HepG2 (cell line): ENCODE measurements at regions not wholly inside any gene's neighbourhood (a gene's known extent, or its start where the extent isn't known, plus 50 kb on each side); places are given as distances from the start of the nearest gene placed in this dataset.

ENCODE experiments used
- ATAC-seq: fragments of 200-7000 bp; cut with Tn5 transposase; 3 replicates; pipeline ENCODE4 v1.9.1; 2020; ENCODE audit warnings: mild to moderate bottlenecking, moderate library complexity
- BruUV-seq: library from RNA; stranded (reverse); fragments of 400-500 nt; replicated peaks from 2 replicates; lab custom pipeline; 2021; lab: Mats Ljungman, UMichigan
- CTCF ChIA-PET: fragments of 300-600 bp; formaldehyde crosslinking; extraction: SDS; loops from one replicate; lab custom pipeline; 2021; ENCODE audit warnings: low total read pairs, inconsistent platforms, low intra/inter-chr PET ratio; lab: Yijun Ruan, JAX
- POLR2A ChIA-PET: fragments of 350-600 bp; sonication (Branson Sonifier 250); formaldehyde crosslinking; loops from one replicate; lab custom pipeline; 2020; ENCODE audit warnings: antibody characterized with exemption, inconsistent platforms; lab: Yijun Ruan, JAX
- DNase-seq: peaks from one replicate; pipeline ENCODE4 v3.0.0-alpha.2; 2015; ENCODE audit warnings: low spot score
- FAIRE-seq: peaks from 3 replicates; lab custom pipeline; 2011; peaks lifted over from hg19 to GRCh38; lab: Jason Lieb, UNC
- H2AFZ ChIP-seq: one replicate; pipeline ENCODE4 v1.6.1; 2011; ENCODE audit warnings: low read length, inconsistent platforms
- H3K27ac ChIP-seq: fragments of 300-600 bp; 3 replicates; pipeline ENCODE4 v1.8.0; 2011; ENCODE audit warnings: mixed run types, mild to moderate bottlenecking, mixed read lengths, low read length, inconsistent platforms; ENCODE audit not compliant: insufficient read depth; ENCODE audit errors: extremely low read length
- H3K27me3 ChIP-seq, 2 experiments: fragments of 200-600 bp in 1 of 2; 2 replicates in 1 of 2; 3 replicates in 1 of 2; pipeline versions ENCODE4 v1.6.0 to v1.8.0; 2011; ENCODE audit warnings: low read length in 2 of 2, mild to moderate bottlenecking in 2 of 2, moderate library complexity in 2 of 2, inconsistent platforms in 1 of 2; ENCODE audit not compliant: insufficient read depth in 2 of 2, control insufficient read depth in 1 of 2
- H3K36me3 ChIP-seq, 2 experiments: fragments of 200-600 bp in 1 of 2; replicated peaks in 1 of 2; 2 replicates in 1 of 2; 3 replicates in 1 of 2; pipeline versions ENCODE4 v1.5.1 to v1.8.0; 2011; ENCODE audit warnings: low read length in 2 of 2, inconsistent platforms in 1 of 2; ENCODE audit not compliant: insufficient read depth in 2 of 2, control insufficient read depth in 1 of 2
- H3K4me1 ChIP-seq: 2 replicates; pipeline ENCODE4 v1.5.1; 2012; ENCODE audit warnings: low read length, inconsistent platforms; ENCODE audit not compliant: insufficient read depth
- H3K4me2 ChIP-seq: 2 replicates; pipeline ENCODE4 v1.6.0; 2011; ENCODE audit warnings: low read depth, low read length, inconsistent platforms
- H3K4me3 ChIP-seq, 3 experiments: fragments of 200-600 bp in 1 of 3; sonication (generic), shearing (Covaris generic) in 1 of 3; replicated peaks in 1 of 3; 2 replicates each; pipeline ENCODE4 v1.5.1; 2011 to 2016; ENCODE audit warnings: low read length in 3 of 3, inconsistent platforms in 2 of 3, low read depth in 2 of 3, mild to moderate bottlenecking in 2 of 3, control low read depth in 1 of 3, mixed read lengths in 1 of 3; ENCODE audit not compliant: insufficient read depth in 1 of 3
- H3K79me2 ChIP-seq: one replicate; pipeline ENCODE4 v1.6.1; 2011; ENCODE audit warnings: low read length, inconsistent platforms; ENCODE audit not compliant: insufficient read depth
- H3K9ac ChIP-seq: 2 replicates; pipeline ENCODE4 v1.6.0; 2011; ENCODE audit warnings: mild to moderate bottlenecking, low read depth, low read length, inconsistent platforms; ENCODE audit not compliant: insufficient read depth
- H3K9me3 ChIP-seq: 2 replicates; pipeline ENCODE4 v1.5.1; 2012; ENCODE audit warnings: mild to moderate bottlenecking, low read length
- H4K20me1 ChIP-seq: 2 replicates; pipeline ENCODE4 v1.6.0; 2011; ENCODE audit warnings: inconsistent platforms, mild to moderate bottlenecking, low read length, moderate library complexity; ENCODE audit not compliant: insufficient read depth
- GTF2F1 ChIP-seq: fragments of 150-350 bp; IDR thresholded peaks from 2 replicates; pipeline ENCODE4 v1.6.1; 2014; ENCODE audit warnings: low read length
- RAD51 ChIP-seq: fragments of 450-650 bp; IDR thresholded peaks from 2 replicates; pipeline ENCODE4 v1.6.1; 2016; ENCODE audit warnings: borderline replicate concordance
- ZSCAN21 ChIP-seq: sonication (generic); formaldehyde crosslinking; IDR thresholded peaks from 2 replicates; pipeline ENCODE4 v1.8.0; 2022; ENCODE audit warnings: mild to moderate bottlenecking, missing genetic modification reagents, moderate library complexity, borderline replicate concordance
- WGBS: methylation state at CpG from one replicate; pipeline ENCODE4 v1.1.6; 2017; ENCODE audit warnings: low lambda C conversion rate; 5-methylcytosine and 5-hydroxymethylcytosine counted together
- in situ Hi-C: cut with HindIII; loops from 2 replicates; pipeline ENCODE4 v1.10.0; 2017; ENCODE audit warnings: low pct_unique_long_range_greater_than_20kb; ENCODE audit not compliant: extremely low pct_ligation_motif_present
- intact Hi-C: fragments of 100-400 bp; cut with micrococcal nuclease; formaldehyde crosslinking; loops from one replicate; pipeline ENCODE4 v1.10.0; 2022; ENCODE audit not compliant: unreplicated experiment
- TF ChIP-seq, protein P1 (sequence below): sonication (generic); formaldehyde crosslinking; IDR thresholded peaks from 2 replicates; pipeline ENCODE4 v1.8.0; 2022; ENCODE audit warnings: mild to moderate bottlenecking, missing genetic modification reagents
- TF ChIP-seq, protein P2 (sequence below), 2 experiments: sonication (generic) in 1 of 2; formaldehyde crosslinking in 1 of 2; IDR thresholded peaks; 2 replicates each; pipeline versions ENCODE4 v1.5.1 to v1.6.1; 2011 to 2020; ENCODE audit warnings: borderline replicate concordance in 1 of 2, low read depth in 1 of 2, low read length in 1 of 2, mild to moderate bottlenecking in 1 of 2, missing genetic modification reagents in 1 of 2, moderate library complexity in 1 of 2
- TF ChIP-seq, protein P3 (sequence below): fragments of 450-650 bp; IDR thresholded peaks from 2 replicates; pipeline ENCODE4 v1.6.1; 2016

DNA sequence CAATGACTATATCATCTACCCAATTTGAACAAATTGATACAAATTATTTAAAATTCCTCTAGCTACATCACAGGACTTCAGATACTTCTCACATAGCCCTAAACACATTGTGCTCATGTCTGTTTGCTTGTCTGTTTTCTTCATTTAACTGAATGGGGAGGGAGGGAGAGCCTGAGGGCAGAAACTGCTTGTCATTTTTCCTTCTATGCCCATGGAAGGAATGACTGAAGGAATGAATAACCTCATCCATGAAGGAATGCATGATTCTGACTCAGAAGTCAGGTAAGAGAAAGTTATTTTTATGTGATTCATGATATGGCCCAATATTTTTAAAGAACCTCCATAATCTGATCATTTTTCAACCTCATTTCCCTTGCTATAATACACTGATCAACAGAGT, 418.0 kb upstream of the PITX2 start (continued):
- TF ChIP-seq ZSCAN21 (CRISPR knock-in tag) (no peak), GTF2F1 (no peak)
- TF ChIP-seq, protein P1, sequence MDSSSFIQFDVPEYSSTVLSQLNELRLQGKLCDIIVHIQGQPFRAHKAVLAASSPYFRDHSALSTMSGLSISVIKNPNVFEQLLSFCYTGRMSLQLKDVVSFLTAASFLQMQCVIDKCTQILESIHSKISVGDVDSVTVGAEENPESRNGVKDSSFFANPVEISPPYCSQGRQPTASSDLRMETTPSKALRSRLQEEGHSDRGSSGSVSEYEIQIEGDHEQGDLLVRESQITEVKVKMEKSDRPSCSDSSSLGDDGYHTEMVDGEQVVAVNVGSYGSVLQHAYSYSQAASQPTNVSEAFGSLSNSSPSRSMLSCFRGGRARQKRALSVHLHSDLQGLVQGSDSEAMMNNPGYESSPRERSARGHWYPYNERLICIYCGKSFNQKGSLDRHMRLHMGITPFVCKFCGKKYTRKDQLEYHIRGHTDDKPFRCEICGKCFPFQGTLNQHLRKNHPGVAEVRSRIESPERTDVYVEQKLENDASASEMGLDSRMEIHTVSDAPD (CRISPR knock-in tag), result no peak

DNA sequence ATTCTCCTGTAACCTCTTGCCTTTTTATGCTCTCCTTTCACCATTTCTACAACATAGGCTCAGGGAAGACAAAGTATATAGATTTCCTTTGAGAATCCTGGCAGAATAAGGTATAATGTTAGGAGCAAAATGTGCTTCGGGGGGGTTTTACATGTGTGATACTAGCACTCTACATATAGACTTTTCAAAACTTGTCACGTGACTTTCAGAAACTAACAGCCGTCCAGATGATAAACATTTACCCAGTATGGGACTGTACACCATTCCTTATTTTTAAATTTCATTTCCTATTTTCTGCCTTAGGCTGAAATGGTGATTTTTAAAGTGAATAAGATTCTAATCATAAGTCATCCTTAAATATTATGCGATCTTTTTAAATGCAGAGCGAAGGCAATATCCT, 420.4 kb upstream of the PITX2 start:
- H3K9me3 ChIP-seq, result peaks cover 8% of the 10 kb centered on the region; the same call in 1 of the 2 replicates
- no peak overlapping the region for H3K4me3 ChIP-seq
- BruUV-seq, result no TSS peak
- peak; percentile 62; the same call in 1 of the 2 replicates for TF ChIP-seq RAD51
- TF ChIP-seq, protein P2, sequence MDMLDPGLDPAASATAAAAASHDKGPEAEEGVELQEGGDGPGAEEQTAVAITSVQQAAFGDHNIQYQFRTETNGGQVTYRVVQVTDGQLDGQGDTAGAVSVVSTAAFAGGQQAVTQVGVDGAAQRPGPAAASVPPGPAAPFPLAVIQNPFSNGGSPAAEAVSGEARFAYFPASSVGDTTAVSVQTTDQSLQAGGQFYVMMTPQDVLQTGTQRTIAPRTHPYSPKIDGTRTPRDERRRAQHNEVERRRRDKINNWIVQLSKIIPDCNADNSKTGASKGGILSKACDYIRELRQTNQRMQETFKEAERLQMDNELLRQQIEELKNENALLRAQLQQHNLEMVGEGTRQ (IDR thresholded peaks at IDR 0.05; ENCODE audit: low read depth, low read length), result peak; percentile 41; the same call in 1 of the 2 replicates
- TF ChIP-seq, protein P2 (CRISPR knock-in tag; IDR thresholded peaks at IDR 0.05; ENCODE audit: borderline replicate concordance), result no peak
- TF ChIP-seq, protein P3, sequence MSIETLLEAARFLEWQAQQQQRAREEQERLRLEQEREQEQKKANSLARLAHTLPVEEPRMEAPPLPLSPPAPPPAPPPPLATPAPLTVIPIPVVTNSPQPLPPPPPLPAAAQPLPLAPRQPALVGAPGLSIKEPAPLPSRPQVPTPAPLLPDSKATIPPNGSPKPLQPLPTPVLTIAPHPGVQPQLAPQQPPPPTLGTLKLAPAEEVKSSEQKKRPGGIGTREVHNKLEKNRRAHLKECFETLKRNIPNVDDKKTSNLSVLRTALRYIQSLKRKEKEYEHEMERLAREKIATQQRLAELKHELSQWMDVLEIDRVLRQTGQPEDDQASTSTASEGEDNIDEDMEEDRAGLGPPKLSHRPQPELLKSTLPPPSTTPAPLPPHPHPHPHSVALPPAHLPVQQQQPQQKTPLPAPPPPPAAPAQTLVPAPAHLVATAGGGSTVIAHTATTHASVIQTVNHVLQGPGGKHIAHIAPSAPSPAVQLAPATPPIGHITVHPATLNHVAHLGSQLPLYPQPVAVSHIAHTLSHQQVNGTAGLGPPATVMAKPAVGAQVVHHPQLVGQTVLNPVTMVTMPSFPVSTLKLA, result no peak
- in situ Hi-C loops, result no loop called here
- no peaks in the 10 kb centered on the region for H3K36me3 ChIP-seq
- no peaks in the 10 kb centered on the region for H3K79me2 ChIP-seq
- no peak overlapping the region for H2AFZ ChIP-seq
- no peak for DNase-seq
- intact Hi-C loops, result no loop called here
- H3K27ac ChIP-seq, result no peak overlapping the region
- no peak for ATAC-seq
- no peak overlapping the region for H3K9ac ChIP-seq
- H3K27me3 ChIP-seq, result no peaks in the 10 kb centered on the region
- 32% methylated on average over 5 of the region's 5 CpGs for WGBS
- H4K20me1 ChIP-seq, result no peaks in the 10 kb centered on the region
- no peaks in the 10 kb centered on the region for H3K4me1 ChIP-seq
- CTCF ChIA-PET, result no interaction called here
- POLR2A ChIA-PET, result no interaction called here
- H3K4me2 ChIP-seq, result no peak overlapping the region
- no peak for FAIRE-seq
